ENCODE measurements at regions not wholly inside any gene's neighbourhood (a gene's known extent, or its start where the extent isn't known, plus 50 kb on each side); places are given as distances from the start of the nearest gene placed in this dataset.

DNA sequence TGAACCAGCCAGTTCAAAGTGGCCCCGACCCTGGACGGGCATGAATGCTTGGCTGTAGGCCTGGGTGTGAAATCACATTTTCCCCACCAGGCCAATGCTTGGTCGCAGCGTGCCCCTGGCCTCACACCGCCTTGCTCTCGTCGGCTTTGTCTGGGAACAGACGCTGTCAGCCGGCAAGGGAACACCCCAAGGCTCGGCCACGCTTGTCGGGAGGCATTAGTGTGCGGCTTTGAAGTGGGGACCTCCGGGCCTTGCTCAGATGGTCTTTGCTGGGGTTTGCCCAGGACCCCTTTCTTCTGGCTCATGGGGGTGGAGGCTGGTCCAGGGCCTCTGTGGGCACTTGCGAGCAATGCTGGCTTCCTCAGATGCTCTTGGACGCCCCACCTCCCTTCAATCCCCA lies 79.1 kb downstream of the INHBB start:
- no peak for DNase-seq (ENCODE audit: low read depth, low spot score)

DNA sequence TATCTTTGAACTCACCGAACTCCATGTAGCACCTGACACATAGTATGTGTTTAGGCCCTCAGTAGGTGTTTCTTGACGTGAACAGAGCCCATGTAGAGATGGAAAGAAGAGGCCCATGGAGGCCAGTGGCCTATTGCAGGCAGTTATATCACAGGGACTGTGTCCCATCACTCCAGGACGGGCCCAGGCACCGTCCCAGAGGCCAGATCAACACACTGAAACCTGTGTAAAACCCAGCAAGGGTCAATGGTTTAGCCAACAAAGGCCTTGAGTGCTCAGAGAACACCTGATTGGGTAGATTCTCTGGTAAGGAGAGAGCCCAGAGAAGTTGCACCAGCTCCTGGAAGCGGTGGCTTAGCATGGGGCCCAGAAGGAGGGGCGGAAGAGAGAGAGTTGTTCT lies 82.8 kb downstream of the INHBB start:
- no peak for DNase-seq (ENCODE audit: low read depth, low spot score)

DNA sequence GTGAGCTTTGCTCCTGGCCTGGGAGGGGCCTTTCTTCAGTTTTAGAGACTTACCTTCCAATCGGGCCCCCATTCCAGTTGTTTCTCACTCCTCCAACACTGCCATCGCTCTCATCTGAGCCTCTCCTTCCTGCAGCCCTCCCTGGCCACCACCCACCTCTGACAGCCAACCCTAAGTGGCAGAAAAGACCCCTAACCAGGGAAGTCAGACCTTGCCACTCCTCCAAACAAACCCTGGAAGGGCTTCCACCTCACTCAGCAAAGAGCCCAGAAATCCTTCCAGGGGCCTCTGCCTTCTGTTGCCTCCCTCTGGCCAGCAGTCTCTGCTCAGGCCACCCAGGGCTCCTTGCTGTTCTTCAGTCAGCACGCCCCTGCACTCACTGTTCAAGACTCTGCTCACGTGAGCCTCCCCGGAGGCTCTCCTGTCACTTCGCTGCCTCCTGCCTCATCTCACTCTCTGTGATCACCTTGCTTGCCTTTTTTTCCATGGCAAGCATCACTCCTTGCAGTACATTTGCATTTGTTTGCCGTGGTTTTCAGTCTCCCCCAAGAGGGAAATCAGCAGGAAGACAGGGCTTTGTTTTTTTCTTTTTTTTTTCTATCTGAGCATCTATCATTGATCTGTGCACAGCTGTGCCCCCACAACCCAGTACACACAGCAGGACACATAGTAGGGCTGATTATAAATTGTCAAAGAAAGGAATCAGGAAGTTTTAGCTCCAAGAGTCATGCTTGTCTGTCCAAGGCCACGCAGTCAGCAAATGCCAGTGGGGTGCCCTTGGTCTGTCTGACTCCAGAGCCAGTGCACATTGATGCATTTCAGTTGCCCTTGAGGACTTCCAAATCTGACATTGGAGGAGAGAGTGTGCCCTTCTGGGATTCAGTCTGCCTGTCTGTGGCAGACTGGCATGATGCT lies 83.9 kb downstream of the INHBB start:
- no peak for DNase-seq (ENCODE audit: low read depth, low spot score)

DNA sequence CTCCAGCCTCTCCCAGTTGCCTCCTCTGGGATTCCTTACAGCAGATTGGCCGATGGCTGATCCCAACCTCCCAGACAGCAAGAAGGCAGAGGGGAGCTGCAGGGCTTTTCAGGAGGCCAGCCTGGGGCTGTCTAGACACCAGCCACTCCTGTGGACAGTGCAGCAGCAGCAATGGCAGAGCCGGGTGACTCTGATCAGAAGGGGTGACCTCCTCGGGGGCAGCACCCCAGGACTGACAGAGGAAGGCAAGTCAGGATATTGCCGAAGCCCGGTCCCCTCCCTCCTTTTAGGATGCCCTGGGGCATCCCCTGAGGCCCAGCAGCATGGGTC lies 84.5 kb downstream of the INHBB start:
- no peak for DNase-seq (ENCODE audit: low read depth, low spot score)

DNA sequence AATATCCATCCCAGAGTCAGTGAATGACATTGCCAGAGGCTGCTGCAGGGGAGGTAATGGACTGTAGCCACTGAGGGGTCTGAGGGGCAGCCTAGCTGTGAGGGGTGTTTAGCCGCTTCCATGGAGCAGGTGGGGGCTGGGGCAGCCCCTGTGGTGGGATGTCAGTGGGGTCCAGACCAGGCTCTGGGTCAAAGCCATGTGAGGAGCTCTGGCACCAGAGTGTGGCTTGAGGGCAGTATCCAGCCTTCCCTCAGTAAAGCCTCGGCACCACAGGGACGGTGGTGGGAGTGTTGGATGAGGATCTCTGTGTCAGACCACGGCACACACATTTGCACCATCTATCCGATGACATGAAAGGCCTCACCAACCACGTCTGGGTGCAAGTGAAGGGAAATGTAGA lies 85.0 kb downstream of the INHBB start:
- no peak for DNase-seq (ENCODE audit: low read depth, low spot score)

DNA sequence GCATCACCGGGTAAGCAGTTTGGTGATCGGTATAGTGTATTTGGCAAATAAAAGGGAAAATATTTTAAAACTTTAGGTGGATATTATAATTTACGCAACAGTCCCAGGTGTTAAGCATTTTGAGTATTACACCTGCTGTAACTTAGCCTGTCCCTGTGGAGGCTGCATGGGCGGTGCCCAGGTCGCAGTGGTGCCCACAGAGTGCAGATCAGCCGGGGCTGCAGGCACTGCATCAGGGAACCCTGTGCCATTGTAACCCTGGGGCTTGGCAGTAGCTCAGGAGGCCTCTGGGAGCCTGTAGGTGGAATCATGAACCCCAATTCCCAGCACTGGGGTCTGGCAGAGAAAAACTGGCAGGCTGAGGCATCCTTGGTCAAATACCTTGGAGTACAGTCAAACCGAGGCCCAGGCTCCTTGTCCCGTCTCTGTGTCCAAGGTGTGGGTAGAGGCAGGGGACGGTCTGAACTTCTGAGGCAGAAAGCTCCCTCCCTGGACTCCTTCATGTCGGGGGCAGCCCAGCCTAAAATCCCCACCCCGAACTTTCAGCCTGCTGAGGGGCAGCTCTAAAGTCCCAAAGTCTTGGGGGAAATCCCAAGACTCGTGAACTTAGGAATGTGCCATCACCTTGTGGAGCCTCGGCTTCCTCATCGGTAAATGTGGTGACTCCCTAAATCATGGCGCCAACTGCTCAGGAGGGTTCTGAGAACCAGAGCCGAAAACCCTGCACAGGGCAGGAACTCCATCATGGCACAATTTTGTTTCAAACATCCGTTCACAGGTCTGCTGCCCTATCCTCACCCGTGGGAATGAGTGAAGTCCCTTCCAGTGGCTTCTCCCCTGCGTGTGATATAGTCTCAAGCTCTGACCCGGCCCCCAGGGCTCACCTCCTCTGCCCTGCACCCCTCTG lies 85.7 kb downstream of the INHBB start:
- no peak for DNase-seq (ENCODE audit: low read depth, low spot score)

DNA sequence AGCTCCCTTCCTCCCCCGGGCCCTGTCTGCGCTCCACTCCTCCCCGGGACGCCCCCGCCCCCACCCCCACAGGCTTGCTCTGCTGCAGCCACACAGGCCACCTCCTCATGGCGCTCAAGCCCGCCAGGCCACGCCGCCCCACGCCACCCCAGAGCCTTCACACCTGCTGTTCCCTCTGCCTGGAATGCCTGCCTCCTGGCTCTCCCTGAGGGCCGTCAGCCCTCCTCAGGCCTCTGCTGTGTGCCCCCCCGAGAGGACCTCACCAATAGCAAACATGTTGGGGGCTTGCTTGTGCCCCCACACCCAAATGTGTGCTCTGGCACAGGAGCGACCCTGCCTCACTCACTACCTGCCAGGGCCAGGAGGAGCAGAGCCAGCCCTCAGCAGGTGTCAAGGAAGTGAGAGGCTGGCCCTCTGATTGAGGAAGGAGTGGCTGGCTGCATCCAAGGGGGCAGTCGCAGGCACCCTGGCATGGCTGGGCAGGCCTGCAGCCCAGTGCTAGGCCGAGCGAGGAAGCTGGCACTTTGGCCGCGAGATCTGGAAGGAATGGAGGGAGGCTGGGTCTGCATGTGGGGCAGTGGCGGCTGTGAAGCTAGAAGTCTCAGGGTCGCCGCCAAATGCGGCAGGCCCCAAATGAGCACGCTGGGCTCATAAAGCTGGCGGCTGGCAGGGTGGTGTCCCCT lies 86.5 kb downstream of the INHBB start:
- no peak for DNase-seq (ENCODE audit: low read depth, low spot score)

DNA sequence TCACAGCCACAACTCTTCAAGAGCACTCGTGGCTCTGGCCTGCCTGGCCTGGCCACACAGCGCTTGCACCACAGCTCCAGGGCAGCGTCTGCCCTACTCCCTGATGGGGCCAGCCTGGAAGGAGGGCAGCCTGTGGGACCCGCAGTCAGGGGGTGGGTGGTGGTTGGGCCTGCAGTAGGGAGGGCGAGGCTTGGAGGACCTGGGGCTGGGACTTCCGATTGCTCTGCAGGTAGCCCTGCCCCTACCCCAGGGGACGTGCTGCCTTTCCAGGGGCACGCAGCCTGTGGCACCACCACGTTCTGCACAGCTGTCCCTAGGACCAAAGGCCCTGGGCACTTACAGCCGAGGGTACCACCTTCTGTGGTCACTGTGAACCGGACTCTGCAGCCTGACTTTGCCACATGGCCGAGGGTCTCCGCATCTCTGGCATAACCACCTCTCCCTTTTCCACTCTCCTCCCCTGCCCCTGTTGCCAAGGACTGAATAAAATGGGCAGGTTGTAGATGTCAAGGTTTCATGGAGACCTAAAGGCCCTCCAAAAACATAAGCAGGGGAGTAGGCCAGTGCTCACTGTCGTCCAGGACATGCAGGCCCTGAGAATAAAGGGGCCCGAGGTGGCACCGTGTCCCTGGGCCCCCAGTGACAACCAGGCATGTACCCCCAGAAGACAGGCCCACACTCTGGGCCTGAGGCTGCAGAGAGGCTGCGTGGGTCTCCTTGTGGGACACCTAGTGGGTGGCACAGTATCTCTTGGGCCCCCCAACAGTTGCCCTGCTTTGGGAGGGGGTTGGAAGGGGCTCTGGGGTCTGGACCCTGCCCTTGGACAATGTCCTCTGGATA lies 87.3 kb downstream of the INHBB start:
- DNase-seq (ENCODE audit: low read depth, low spot score) = no peak

DNA sequence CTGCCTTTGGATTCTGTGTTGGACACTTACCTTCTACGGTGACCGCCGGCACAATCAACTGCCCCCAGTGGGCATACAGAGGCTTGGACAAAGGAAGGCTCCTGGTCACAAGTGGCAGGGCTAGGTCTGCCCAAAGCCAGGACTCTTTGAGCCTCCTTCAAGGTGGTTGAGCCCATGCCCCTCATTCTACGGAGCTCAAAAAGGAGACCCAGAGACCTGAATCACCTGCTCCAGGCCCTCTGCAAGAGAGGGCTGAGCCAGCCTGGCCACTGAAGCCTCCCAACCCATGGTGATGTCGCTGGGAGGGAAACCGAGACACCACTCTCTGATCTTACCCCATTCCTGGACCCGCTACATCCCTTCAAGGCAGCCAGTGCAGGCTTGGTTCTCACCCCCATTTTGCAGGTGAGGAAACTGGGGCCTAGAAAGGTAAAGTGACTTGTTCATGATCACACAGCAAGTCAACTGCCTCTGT lies 87.9 kb downstream of the INHBB start:
- DNase-seq (ENCODE audit: low read depth, low spot score) = no peak

DNA sequence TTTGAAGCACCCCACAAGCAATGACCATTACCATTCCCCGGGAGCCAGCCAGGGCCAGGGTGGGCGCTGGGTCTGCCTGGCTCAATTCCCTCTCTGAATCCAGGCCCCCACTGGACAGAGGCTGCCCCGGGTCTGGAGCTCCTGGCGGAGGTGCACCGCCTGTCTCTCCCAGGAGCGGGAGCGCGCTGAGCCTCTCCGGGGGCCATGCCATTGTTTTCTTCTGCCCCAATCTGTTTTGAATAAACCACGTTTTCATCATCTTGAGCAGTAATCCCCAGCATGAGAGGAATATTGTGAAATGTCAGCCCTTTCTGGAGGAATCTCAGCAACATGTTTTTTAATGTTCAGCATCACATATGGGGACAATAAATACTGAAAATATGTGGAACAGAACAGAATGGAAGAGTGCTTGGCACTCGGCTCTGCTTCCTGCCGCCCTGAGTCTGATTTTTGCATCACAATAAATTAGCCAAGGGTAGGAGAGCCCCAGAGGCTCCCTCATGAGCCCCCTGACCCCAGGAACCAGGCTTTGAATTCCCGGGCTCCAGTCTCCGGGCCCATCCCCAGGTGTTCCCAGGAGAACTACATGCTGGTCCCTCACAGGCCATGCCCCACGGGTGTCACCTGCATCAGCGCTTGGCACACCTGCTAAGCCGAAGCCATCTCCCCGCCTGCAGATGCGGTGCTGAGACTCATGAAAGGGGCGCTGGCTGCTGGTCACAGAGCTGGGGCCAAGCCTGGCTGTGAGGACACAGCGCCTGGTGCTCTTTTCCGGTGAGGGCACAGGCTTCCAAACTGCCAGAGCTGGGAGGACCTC lies 88.8 kb downstream of the INHBB start:
- no peak for DNase-seq (ENCODE audit: low read depth, low spot score)

DNA sequence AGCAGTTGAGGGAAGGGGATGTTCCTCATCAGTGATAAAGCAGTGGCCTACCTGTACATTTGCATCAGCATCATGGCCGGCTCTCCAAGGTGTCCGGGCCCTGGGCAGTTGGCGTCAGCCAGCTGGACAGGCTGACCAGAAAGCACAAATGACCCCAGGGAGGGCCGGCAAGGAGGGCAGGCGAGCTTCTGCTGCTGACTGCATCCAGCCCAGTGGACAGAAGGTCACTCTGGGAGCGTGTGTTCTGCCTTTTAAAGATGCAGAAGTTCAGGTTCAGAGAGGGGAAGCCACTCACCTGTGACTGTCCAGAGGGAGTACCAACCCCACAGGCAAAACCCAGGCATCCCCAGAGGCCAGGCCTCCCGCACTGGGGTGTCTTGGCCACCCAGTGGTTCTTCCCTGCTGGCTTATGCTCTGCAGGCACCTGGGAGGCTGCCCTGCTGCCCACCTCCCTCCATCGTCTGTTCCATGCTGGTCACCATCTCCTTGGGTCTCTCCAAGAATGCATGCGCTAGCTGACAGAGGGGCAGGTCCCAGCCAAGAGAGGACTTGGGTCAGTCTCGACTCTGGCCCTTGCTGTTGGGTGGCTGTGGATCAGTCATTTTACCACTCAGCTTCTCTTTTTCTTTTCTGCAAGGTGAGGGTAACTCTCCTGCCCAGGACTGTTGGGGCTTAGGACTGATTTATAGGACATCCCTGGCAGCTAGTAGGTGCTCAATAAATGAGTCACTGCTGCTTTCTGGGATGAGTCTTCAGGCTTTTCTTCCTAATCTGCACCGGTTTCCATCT lies 89.9 kb downstream of the INHBB start:
- DNase-seq (ENCODE audit: low read depth, low spot score) = no peak

DNA sequence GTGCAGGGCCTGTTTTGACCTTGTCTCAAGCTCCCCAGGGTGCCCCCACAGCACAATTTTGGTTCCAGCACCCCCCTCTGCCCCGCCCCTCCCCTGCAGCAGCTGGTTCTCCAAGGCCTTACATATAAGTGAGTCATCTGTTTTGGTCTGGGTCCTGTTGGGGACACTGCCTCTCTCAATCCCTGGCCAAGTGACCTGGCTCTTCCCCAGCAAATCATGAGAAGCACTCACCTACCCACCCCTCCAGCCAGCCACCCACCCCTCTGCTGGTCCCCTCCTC lies 90.5 kb downstream of the INHBB start:
- no peak for DNase-seq (ENCODE audit: low read depth, low spot score)

DNA sequence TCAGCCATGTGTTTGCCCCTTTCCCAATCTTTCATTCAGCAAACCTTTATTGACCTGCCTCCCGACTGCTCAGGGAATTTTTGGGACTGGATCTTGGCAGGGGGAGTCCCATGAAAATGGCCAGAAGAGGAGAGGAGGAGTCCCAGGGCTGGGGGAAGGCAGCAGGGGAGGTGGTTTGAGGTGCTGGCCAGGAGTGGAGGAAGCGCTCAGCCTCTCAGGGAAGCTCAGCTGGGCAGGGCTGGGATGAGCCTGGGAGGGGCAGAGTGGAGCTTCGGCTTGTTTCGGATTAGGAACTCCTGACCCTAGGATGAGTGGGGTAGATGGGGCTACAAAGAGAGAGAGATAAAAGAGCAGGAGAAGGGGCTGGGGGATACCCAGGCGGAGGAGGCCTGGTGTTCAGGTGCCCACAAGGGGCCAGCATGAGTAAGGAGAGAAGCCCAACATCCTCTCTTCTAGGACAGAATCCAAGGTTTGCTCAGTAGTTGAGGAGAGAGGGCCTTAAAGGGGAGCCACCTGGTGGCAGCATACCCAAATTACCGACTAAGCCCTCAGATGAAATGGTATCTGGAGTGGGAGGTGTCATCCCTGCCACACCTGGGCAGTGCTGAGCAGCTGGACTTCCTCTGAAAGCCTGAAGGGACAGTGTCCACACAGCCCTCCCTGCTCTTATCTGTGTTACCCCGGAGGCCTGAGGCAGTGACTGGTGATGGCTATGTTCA lies 91.1 kb downstream of the INHBB start:
- DNase-seq (ENCODE audit: low read depth, low spot score) = no peak

DNA sequence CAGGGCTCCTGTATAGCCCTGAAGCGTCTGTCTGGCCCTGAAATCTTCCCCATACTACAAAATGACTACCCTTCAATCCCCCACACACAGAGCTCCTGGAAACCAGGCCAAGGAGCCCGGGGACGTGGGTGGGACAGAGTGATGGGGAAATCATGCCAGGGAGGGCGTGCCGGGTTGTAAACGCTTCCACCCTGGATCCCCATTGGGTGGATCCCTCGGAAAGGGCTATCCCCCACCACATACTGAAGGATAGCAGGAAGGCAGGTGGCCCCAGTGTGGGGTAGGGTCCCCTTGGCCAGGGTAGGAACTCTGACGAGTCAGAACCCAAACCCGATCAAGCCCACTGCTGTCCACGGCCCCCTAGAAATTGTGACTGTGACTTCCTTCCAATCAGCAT lies 91.7 kb downstream of the INHBB start:
- no peak for DNase-seq (ENCODE audit: low read depth, low spot score)

DNA sequence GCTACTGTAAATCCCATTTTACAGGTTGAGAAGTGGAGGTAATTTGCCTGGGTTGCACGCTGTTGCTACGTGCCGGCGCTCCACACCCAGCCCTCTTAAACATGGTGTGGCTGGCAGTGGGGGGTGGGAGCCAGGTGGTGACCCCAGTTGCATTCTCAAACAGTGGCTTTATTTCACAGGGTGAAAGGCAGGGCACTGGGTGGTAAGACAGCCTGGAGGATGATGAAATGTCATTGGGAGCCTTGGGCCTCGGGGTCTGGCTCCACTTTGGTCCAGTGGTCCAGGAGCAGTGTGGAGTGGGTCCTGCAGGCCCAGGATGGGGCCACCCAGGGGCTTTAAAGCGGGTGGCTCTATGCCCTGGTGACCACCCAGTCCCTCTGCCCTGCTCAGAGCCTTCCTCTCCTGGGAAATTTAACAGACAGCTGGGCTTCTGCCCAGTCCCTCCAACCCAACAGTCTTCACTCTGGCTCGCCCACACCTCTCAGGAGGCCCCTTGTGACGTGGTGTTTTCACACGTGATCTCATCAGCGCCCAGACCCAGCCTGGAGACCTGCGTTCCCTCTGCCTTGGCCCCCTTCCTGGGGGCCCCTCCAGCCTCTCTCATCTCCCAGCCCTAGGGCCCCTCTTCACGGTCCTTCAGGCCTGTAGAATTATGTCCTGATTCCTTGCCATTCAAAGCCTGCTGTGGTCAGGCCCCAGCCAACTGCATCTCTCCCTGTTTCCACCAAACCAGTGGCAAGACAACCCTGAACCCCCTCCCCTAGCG lies 92.5 kb downstream of the INHBB start:
- DNase-seq (ENCODE audit: low read depth, low spot score) = no peak

DNA sequence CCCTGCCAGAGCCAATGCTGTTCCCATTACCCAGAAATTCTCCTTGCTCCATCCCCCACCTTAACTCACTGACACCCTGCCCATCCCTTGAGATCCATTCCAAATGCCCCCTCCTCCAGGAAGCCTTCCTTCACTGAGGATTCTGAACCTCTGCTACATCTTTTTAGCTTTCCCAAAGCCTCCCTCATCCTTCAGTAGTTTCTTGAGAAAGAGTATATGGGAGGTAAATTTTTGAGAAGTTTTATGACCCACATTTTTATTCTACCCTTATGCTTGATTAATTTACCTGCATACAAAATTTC lies 93.1 kb downstream of the INHBB start:
- no peak for DNase-seq (ENCODE audit: low read depth, low spot score)

DNA sequence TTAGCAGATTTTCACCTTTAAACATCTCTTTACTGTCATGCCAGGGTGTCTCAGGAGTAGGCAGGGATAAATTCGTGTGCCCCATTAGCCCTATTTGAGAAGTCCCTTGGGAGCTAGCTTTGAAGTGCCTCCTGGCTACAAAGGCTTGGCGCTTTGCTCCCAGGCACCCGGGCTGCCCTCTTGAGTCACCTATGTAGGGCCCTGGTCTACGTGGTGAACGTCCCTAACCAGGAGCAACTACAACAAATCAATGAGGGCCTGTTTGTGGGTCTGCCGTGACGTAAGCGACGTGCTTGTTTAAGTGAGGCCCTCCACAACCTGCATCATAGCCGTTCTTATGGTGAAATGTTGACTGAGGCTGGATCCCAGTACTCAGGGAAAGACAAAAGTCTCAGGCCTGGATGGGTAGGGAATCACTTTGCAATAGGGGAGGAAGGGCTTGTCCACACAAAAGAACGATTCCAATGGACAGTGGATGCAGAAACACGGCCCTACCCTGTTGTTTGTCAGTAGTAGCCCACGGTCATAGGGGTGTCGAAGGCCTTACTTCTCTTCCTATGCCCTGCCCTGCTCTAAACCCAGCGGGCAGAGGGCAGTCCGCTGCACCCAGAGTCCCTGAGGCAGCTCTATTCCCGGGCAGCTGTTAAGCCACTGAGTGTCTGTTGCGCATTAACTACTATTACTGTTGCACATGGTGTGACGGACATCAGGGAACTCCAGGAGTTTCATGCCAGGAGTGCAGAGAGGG lies 93.9 kb downstream of the INHBB start:
- no peak for DNase-seq (ENCODE audit: low read depth, low spot score)
